ENCODE measurements at regions not wholly inside any gene's neighbourhood (a gene's known extent, or its start where the extent isn't known, plus 50 kb on each side); places are given as distances from the start of the nearest gene placed in this dataset.

- no peak for DNase-seq (ENCODE audit: low spot score)
Observed at GRCh38 chr12:76256904-76257303, 91.3 kb downstream of the BBS10 start.

DNA sequence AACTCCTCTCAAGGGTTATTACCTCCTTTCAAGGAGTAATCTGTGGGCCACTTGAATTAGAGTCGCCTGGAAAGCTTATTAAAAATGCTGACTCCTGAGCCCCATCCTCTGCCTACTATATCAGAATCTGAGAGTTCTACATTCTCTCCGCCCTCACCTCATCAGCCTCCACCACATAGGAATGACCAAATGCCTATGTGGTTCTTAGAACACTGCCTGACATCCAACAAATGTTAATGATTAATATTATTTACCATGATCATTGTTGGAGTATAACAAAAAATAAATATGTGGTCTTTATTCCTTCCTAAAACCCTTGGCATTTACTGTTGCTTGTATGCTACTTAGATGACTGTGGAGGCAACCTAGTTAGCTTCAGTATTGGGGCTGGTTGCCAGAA lies 91.9 kb downstream of the BBS10 start:
- no peak for DNase-seq (ENCODE audit: low spot score)

DNA sequence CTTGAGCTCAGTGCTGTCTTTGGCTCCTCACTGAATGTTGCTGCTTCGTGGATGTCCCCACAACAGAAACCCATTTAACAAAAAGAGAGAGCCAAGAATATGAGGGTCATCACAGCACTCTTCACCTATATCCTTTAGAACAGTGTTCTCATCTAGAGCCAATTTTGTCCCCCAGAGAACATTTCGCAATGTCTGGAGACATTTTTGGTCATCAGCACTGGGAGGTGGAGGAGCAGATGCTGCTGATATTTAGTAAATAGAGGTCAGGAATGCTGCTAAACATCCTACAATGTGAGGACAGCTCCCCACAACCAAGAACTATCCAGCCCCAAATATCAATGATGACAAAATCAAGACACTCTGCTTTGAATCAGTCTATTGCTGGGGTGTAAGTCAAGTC lies 92.5 kb downstream of the BBS10 start:
- no peak for DNase-seq (ENCODE audit: low spot score)

DNA sequence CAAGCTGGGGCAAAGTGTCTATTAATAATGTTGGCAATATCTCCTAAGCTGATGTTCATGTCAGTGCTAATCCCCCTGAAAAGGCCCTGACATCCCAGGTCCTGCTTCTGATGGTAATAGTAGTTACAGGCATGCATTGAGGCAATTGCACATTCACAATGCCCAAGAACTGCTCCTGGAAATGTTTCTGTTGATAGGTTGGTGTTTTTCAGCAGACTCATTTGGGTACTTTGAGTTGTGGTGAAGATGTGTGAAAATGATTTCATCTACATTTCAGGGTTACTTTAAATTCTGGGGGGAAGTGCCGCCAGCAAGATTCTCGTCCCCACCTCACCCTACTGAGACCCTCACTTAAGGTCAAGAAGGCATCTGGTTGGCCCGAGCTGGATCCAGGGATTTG lies 92.9 kb downstream of the BBS10 start:
- no peak for DNase-seq (ENCODE audit: low spot score)

DNA sequence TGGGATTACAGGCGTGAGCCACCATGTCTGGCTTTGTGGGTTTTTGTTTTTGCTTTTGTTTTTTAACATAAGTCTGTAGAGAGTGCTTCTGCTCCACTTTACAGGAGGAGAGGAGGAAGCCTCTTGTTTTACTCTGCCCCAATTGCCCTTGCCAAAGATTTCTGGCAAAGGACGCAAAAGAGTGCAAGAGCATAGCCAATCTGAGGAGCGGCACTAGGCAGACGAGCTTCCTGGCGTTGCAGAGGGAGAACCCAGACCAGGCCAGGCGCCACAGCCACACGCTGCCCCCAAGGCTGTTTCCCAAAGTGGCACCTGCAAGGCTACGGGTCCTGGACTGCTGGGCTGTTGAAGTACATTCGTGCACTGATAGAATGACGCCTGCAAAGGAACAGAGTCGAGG lies 96.2 kb downstream of the BBS10 start:
- DNase-seq (ENCODE audit: low spot score) = no peak

- no peak for DNase-seq (ENCODE audit: low spot score)
Observed at GRCh38 chr12:76250256-76250655, 98.0 kb downstream of the BBS10 start.

DNA sequence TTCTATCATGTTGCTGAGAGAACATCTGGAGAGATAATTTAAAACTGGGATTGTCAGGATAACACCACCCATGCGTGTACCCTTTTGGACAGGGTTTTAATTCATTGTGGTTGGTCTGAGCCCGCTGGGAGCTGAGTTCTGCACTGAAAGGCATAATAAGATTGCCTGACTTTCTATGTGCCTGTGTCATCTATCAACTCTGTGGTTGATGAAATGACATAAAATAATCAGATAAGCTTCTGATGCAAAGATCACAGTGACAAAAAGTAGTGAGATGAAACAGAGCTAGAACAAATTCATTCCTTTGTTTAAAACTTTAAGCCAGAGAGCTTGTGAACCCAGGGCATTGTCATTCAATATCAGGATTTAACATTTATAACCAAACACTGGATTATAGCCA lies 98.7 kb downstream of the BBS10 start:
- no peak for DNase-seq (ENCODE audit: low spot score)

- DNase-seq (ENCODE audit: low spot score) = no peak
Observed at GRCh38 chr12:76247992-76248391, 100.2 kb downstream of the BBS10 start.

- DNase-seq (ENCODE audit: low spot score) = no peak
Observed at GRCh38 chr12:76247026-76247646, 101.1 kb downstream of the BBS10 start.

DNA sequence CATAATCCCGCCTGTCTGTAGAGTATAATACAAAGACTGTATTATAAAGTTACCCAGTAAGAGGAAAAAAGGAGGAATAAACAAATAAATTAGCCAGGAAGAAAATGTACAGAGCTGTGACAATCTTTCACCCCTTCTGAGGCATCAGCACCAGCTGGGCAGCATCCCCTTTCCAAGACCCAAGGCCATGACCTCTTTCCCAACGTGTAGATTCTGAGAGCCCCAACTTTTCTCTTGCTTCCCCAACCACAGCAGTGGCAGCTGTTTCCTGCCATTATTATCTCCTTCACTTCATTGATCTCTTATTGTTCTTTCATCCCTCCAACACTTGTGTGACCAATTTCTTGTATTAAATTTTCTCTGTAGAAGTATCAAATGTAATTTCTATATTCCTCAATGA lies 101.6 kb downstream of the BBS10 start:
- DNase-seq (ENCODE audit: low spot score) = no peak

GRCh38 chr12:76244300-76244699 lies 103.9 kb downstream of the BBS10 start:
- DNase-seq (ENCODE audit: low spot score) = no peak

DNA sequence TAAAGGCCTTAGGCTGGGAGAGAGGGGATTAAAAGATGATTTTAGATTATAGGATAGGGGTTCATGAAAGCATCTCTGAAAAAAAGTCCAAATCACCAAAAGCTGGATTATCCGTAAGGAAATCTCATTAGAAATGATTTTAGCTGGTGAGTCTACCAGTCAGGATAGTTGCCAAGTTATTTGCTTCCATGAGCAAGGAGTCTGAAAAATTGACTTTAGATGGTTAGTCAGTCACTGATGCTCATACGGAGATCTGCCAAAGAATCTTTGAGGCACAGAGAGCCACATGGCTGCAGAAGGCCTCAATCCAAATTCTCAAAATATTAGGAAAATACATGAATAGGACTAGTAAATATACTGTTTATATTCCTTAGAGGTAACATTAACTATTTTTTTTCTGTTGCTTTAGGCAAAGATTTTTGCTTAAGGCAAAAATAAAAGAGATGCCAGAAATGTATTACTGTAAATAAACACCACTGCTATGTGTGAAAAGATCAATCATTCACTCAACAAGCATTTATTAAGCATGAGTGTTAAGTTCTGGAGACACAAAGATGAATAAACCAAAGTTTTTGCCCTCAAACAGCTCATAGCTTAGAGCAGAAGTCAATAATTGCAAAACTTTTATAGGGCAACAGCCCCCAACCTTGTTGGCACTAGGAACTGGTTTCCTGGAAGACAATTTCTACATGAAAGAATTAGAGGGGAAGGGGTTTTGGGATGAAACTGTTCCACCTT lies 105.2 kb downstream of the BBS10 start:
- peak; percentile 45 for DNase-seq (ENCODE audit: low spot score)

DNA sequence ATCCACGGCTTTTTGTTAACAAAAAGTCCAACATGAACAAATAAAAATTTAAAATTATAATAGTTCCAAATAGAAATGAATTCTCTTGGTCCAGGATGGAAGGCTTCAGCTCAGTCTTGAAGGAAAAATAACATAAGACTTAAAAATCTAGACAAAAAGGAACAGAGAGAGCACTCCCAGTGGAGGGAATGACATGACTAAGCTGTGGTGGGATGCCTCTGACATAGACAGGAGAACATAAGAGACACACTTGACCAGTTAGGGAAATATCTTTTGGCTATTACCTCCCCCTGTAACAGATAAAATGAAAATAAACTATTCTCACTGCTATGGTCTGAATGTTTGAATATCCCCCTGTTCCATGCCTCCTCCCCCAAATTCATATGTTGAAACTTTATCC lies 106.8 kb downstream of the BBS10 start:
- DNase-seq (ENCODE audit: low spot score) = no peak

DNA sequence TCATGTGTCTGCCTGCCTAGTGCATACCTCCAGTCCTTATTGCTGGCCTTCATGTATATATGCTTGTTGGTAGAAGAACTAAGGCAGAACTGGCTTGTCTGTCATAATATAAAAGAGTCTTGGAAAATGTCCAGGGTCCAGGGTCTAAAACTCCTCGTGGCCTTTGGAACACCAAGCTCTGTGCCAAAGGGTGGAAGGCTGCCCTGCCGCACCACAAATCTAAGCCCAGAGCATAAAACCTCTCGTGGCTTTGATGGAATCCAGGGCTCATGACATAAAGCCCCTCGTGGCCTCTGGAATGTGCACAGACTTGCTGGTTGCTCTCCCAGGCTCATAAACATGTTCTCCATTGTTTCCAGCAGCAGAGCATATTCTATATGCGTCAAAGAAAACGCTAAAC lies 107.9 kb downstream of the BBS10 start:
- no peak for DNase-seq (ENCODE audit: low spot score)

GRCh38 chr12:76238688-76239087 lies 109.5 kb downstream of the BBS10 start:
- no peak for DNase-seq (ENCODE audit: low spot score)

DNA sequence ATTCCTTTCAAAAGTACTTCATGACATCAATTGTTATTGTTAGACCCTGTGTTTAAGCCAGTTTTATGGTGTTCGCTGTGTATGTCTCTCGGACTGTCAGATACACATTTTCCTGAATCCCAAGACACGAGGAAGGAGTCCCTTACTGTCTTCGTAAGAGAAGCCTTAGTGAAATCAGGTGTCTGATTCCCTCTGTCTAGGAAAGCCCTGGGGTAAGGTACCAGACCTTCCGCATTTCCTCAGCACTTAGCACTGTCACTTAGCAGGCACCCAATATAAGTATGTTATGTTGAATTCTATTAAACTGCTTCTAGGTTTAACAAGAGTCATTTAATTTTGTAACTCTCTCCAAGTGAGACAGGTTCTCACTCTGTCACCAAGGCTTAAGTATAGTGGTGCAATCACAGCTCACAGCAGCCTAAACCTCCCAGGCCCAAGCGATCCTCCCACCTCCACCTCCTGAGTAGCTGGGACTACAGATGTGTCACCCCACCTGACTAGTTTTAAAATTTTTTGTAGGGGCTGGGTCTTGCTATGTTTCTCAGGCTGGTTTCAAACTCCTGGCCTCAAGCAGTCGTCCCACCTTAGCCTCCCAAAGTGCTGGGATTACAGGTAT lies 111.0 kb downstream of the BBS10 start:
- DNase-seq (ENCODE audit: low spot score) = no peak

- DNase-seq (ENCODE audit: low spot score) = no peak
Observed at GRCh38 chr12:76236640-76237039, 111.6 kb downstream of the BBS10 start.

DNA sequence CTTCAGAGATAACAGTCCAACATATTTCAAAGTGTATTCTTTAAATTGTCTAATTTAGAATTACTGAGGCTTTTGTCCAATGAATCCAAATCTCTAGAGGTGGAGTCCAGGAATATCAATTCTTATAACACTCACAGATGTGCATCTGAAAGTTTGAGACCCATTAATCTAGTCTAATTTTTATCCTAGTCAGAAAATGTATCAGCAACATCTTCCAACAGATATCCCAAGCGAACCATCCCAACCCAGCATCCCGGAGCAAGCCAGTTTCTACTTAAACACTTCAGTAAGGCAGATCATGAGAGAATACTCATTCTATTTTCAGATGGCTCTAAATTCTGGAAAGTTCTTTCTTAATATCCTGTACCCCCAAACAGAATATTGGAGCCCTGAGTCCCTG lies 113.5 kb downstream of the BBS10 start:
- DNase-seq (ENCODE audit: low spot score) = no peak

- no peak for DNase-seq (ENCODE audit: low spot score)
Observed at GRCh38 chr12:76232013-76232412, 116.2 kb downstream of the BBS10 start.

DNA sequence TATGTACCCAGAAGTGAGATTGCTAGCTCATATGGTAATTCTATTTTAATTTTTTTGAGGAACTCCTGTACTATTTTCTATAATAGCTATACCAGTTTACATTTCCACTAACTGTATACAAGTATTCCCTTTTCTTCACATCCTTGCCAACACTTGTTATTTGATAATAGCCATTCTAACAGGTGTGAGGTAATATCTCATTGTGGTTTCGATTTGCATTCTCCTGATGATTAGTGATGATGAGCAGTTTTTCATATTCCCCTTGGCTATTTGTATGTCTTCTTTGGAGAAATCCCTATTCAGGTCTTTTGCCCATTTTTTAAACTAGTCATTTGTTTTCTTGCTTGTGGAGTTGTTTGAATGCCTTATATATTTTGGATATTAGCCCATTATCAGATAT lies 121.3 kb downstream of the BBS10 start:
- no peak for DNase-seq (ENCODE audit: low spot score)

GRCh38 chr12:76226397-76226796 lies 121.8 kb downstream of the BBS10 start:
- DNase-seq (ENCODE audit: low spot score) = no peak

- DNase-seq (ENCODE audit: low spot score) = no peak
Observed at GRCh38 chr12:76223869-76224268, 124.3 kb downstream of the BBS10 start.

GRCh38 chr12:76220980-76221379 lies 127.2 kb downstream of the BBS10 start:
- DNase-seq (ENCODE audit: low spot score) = no peak

DNA sequence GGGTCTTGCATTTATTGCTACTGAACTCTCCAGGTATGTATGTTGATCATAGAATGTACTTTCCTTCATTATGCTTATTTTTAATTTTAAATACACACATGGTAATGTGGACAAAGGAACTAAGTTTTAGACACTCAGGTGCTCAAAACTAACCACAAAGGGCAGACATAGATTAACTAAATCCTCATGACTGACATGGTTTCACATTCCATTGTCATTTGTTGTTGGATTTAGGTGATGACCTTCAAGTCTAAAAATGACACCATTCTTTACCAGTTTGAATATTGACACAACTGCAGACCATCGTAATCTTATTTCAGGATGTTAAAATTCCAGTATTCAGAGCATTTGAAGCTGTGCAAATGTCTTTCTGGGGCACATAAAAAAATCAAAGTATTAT lies 128.4 kb downstream of the BBS10 start:
- no peak for DNase-seq (ENCODE audit: low spot score)

Data from AG08396 (cell line).